ENCODE measurements at regions not wholly inside any gene's neighbourhood (a gene's known extent, or its start where the extent isn't known, plus 50 kb on each side); places are given as distances from the start of the nearest gene placed in this dataset.

DNA sequence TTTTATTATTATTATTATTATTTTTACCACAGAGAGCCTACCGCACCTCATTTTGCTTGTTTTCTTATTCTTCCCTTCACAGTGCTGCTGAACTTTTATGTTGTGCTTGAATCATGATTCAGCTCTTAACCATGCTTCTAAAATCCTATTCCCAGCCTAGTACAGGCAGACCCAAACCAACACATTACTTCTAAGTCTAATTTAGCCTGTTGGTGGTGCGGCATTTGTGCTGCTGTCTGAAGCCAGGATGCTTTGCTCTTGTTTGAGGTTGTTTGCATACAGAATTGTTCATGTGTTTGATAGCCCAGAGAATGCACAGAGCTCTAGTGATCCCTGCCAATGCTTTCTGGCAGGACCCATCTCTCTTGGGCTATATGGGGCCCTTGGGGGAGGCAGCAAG lies 213.5 kb upstream of the KCNG1 start:
- TF ChIP-seq, protein P1, sequence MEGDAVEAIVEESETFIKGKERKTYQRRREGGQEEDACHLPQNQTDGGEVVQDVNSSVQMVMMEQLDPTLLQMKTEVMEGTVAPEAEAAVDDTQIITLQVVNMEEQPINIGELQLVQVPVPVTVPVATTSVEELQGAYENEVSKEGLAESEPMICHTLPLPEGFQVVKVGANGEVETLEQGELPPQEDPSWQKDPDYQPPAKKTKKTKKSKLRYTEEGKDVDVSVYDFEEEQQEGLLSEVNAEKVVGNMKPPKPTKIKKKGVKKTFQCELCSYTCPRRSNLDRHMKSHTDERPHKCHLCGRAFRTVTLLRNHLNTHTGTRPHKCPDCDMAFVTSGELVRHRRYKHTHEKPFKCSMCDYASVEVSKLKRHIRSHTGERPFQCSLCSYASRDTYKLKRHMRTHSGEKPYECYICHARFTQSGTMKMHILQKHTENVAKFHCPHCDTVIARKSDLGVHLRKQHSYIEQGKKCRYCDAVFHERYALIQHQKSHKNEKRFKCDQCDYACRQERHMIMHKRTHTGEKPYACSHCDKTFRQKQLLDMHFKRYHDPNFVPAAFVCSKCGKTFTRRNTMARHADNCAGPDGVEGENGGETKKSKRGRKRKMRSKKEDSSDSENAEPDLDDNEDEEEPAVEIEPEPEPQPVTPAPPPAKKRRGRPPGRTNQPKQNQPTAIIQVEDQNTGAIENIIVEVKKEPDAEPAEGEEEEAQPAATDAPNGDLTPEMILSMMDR (conservative IDR thresholded peaks at IDR 0.05 in 1 of 2, IDR thresholded peaks at IDR 0.05 in 1 of 2; ENCODE audit: low read depth in 1 of 2, low read length in 2 of 2) = no peak
- no peak for TF ChIP-seq EZH2 (IDR thresholded peaks at IDR 0.05; ENCODE audit: low read length, missing control alignments)

Data from fibroblast of lung (primary cell).